VCaP (cell line): ENCODE measurements at regions not wholly inside any gene's neighbourhood (a gene's known extent, or its start where the extent isn't known, plus 50 kb on each side); places are given as distances from the start of the nearest gene placed in this dataset.

Source experiments
- H3K27ac ChIP-seq: fragments of 450-650 bp; 2 replicates; pipeline ENCODE4 v1.5.1; 2017
- CTCF ChIP-seq: fragments of 450-650 bp; conservative IDR thresholded peaks from 2 replicates; pipeline ENCODE4 v1.5.1; 2017; ENCODE audit warnings: mild to moderate bottlenecking, moderate library complexity

- no peak for TF ChIP-seq CTCF
- H3K27ac ChIP-seq: no peak overlapping the region
These were observed 59.8 kb upstream of the SIRPA start for GRCh38 chr20:1835186-1836035.

- no peak for TF ChIP-seq CTCF
- H3K27ac ChIP-seq: no peak overlapping the region
These were observed 61.2 kb upstream of the SIRPA start for GRCh38 chr20:1833728-1834726.

- H3K27ac ChIP-seq: no peak overlapping the region
- TF ChIP-seq CTCF: no peak
These were observed 62.0 kb upstream of the SIRPA start for GRCh38 chr20:1833216-1833615.

- TF ChIP-seq CTCF: no peak
These were observed 62.6 kb upstream of the SIRPA start for GRCh38 chr20:1832634-1833033.

GRCh38 chr20:1831606-1832005 lies 63.6 kb upstream of the SIRPA start:
- no peak for TF ChIP-seq CTCF
- H3K27ac ChIP-seq: no peak overlapping the region

More at GRCh38 chr20:1832634-1833033, 62.6 kb upstream of the SIRPA start:
- H3K27ac ChIP-seq: no peak overlapping the region

GRCh38 chr20:1831096-1831495 lies 64.1 kb upstream of the SIRPA start:
- no peak overlapping the region for H3K27ac ChIP-seq
- no peak for TF ChIP-seq CTCF

GRCh38 chr20:1830240-1830639 lies 65.0 kb upstream of the SIRPA start:
- no peak overlapping the region for H3K27ac ChIP-seq
- no peak for TF ChIP-seq CTCF
